Caco-2 (cell line): ENCODE measurements at regions not wholly inside any gene's neighbourhood (a gene's known extent, or its start where the extent isn't known, plus 50 kb on each side); places are given as distances from the start of the nearest gene placed in this dataset.
"Not testable (repeated sequence)": the region's sequence is repeated elsewhere in the genome, so short reads cannot be mapped to it uniquely, and the experiment has no call there.

Experiments used
- BruUV-seq: library from RNA; stranded (reverse); fragments of 400-500 nt; replicated peaks from 2 replicates; lab custom pipeline; 2021; lab: Mats Ljungman, UMichigan
- CTCF ChIA-PET: fragments of 300-600 bp; sonication (Branson Sonifier 250); formaldehyde crosslinking; loops from one replicate; lab custom pipeline; 2022; ENCODE audit warnings: antibody characterized with exemption; lab: Charles Lee
- POLR2A ChIA-PET: fragments of 300-600 bp; sonication (Branson Sonifier 250); formaldehyde crosslinking; loops from one replicate; lab custom pipeline; 2022; ENCODE audit warnings: antibody characterized with exemption; lab: Charles Lee
- DNase-seq, 2 experiments: peaks; one replicate each; pipeline versions ENCODE4 v3.0.0 to v3.0.0-alpha.2; 2020 to 2022
- H3K27me3 ChIP-seq: replicated peaks from 2 replicates; pipeline ENCODE4 v1.6.0; 2011; ENCODE audit warnings: low read length; ENCODE audit not compliant: control insufficient read depth, insufficient read depth
- H3K36me3 ChIP-seq: 2 replicates; pipeline ENCODE4 v1.5.1; 2011; ENCODE audit warnings: low read length; ENCODE audit not compliant: control insufficient read depth, insufficient read depth
- H3K4me1 ChIP-seq: fragments of 250-450 bp; sonication (Bioruptor Pico); 2 replicates; pipeline ENCODE4 v1.5.1; 2020; ENCODE audit warnings: mild to moderate bottlenecking
- H3K4me3 ChIP-seq: 2 replicates; pipeline ENCODE4 v1.5.1; 2011; ENCODE audit warnings: low read depth, mild to moderate bottlenecking, control low read depth, low read length
- H3K9me3 ChIP-seq: fragments of 250-450 bp; sonication (Bioruptor Pico); 2 replicates; pipeline ENCODE4 v1.5.1; 2020; ENCODE audit warnings: mild to moderate bottlenecking, moderate library complexity
- H3K27ac Mint-ChIP-seq: one replicate; pipeline ENCODE4 v1.8.0; 2022; ENCODE audit warnings: mixed read lengths; ENCODE audit not compliant: unreplicated experiment
- H3K27me3 Mint-ChIP-seq: one replicate; pipeline ENCODE4 v1.8.0; 2022; ENCODE audit warnings: mixed read lengths; ENCODE audit not compliant: insufficient read depth, unreplicated experiment
- H3K36me3 Mint-ChIP-seq: one replicate; pipeline ENCODE4 v1.8.0; 2022; ENCODE audit warnings: mild to moderate bottlenecking, mixed read lengths; ENCODE audit not compliant: insufficient read depth, unreplicated experiment
- H3K4me1 Mint-ChIP-seq: one replicate; pipeline ENCODE4 v1.8.0; 2022; ENCODE audit warnings: low read depth, mixed read lengths; ENCODE audit not compliant: unreplicated experiment
- H3K4me3 Mint-ChIP-seq: one replicate; pipeline ENCODE4 v1.8.0; 2022; ENCODE audit warnings: mild to moderate bottlenecking, moderate library complexity, mixed read lengths; ENCODE audit not compliant: unreplicated experiment
- H3K9me3 Mint-ChIP-seq: one replicate; pipeline ENCODE4 v1.8.0; 2022; ENCODE audit warnings: mixed read lengths; ENCODE audit not compliant: unreplicated experiment
- intact Hi-C: fragments of 100-400 bp; cut with micrococcal nuclease; formaldehyde crosslinking; loops from one replicate; pipeline ENCODE4 v1.10.0; 2022; ENCODE audit not compliant: unreplicated experiment
- TF ChIP-seq, protein P1 (sequence below), 2 experiments: fragments of 200-600 bp in 1 of 2; IDR thresholded peaks; 1 replicate in 1 of 2; 2 replicates in 1 of 2; pipeline versions ENCODE4 v1.5.1 to v1.8.0; 2011 to 2022; ENCODE audit warnings: antibody characterized with exemption in 1 of 2, control low read depth in 1 of 2, inconsistent platforms in 1 of 2, low read depth in 1 of 2, low read length in 1 of 2, mild to moderate bottlenecking in 1 of 2, moderate library complexity in 1 of 2; ENCODE audit not compliant: insufficient read depth in 1 of 2, severe bottlenecking in 1 of 2, unreplicated experiment in 1 of 2

DNA sequence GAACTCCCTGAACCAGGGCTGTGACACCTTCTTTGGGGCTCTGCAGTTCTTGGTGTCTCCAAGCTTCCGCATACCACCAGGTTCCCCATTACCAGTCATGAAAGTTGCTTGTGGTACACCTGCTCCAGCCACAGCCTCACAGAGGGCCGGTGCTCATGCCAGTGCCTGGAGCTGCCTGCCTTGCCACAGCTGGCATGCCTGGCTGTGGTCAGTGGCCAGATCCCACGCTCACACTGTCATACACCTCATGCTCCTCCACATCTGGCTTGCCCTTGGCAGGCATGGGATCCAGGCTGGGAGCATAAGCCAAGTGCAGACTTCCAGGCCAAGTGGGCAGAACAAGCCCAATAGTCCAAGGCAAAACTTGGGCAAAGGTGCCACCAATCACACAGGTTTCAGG, 1054.9 kb downstream of the SLITRK5 start:
- Mint-ChIP-seq H3K9me3 (peaks cover 12% of the 10 kb centered on the region), H3K36me3 (peaks cover 4% of the 10 kb centered on the region), H3K27ac (no peak overlapping the region), H3K27me3 (no peaks in the 10 kb centered on the region), H3K4me3 (no peak overlapping the region), H3K4me1 (no peaks in the 10 kb centered on the region)
- H3K4me1 ChIP-seq, result no peaks in the 10 kb centered on the region
- ChIA-PET POLR2A (no interaction called here), CTCF (no interaction called here)
- TF ChIP-seq, protein P1, sequence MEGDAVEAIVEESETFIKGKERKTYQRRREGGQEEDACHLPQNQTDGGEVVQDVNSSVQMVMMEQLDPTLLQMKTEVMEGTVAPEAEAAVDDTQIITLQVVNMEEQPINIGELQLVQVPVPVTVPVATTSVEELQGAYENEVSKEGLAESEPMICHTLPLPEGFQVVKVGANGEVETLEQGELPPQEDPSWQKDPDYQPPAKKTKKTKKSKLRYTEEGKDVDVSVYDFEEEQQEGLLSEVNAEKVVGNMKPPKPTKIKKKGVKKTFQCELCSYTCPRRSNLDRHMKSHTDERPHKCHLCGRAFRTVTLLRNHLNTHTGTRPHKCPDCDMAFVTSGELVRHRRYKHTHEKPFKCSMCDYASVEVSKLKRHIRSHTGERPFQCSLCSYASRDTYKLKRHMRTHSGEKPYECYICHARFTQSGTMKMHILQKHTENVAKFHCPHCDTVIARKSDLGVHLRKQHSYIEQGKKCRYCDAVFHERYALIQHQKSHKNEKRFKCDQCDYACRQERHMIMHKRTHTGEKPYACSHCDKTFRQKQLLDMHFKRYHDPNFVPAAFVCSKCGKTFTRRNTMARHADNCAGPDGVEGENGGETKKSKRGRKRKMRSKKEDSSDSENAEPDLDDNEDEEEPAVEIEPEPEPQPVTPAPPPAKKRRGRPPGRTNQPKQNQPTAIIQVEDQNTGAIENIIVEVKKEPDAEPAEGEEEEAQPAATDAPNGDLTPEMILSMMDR (IDR thresholded peaks at IDR 0.05; ENCODE audit: insufficient read depth in 1 of 2, low read depth in 1 of 2, low read length in 1 of 2, severe bottlenecking in 1 of 2, unreplicated experiment in 1 of 2), result no peak
- DNase-seq, result no peak
- intact Hi-C loops, result no loop called here
- no peak overlapping the region for H3K4me3 ChIP-seq
- no TSS peak for BruUV-seq
- H3K9me3 ChIP-seq, result 0 out of 2 replicates have a peak, but pooled peaks cover 3% of the 10 kb centered on the region
- H3K27me3 ChIP-seq, result no peaks in the 10 kb centered on the region
- no peaks in the 10 kb centered on the region for H3K36me3 ChIP-seq

DNA sequence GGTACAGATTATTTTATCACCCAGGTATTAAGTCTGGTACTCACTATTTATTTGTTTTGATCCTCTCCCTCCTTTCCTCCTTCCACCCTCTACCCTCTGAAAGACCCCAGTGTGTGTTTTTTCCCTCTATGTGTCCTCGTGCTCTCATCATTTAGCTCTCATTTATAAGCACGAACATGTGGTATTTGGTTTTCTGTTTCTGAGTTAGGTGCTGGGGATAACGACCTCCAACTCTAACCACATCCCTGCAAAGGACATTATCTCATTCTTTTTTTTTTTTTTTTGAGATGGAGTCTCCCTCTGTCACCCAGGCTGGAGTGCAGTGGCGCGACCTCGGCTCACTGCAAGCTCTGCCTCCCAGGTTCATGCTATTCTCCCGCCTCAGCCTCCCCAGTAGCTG, 1056.1 kb downstream of the SLITRK5 start:
- H3K4me3 Mint-ChIP-seq, H3K4me1 Mint-ChIP-seq, BruUV-seq, H3K27ac Mint-ChIP-seq, H3K36me3 ChIP-seq, H3K27me3 ChIP-seq, H3K4me3 ChIP-seq, H3K4me1 ChIP-seq, CTCF ChIA-PET, H3K9me3 ChIP-seq, H3K36me3 Mint-ChIP-seq, DNase-seq, H3K27me3 Mint-ChIP-seq, POLR2A ChIA-PET, intact Hi-C loops: not testable (repeated sequence)
- H3K9me3 Mint-ChIP-seq, result peaks cover 12% of the 10 kb centered on the region

DNA sequence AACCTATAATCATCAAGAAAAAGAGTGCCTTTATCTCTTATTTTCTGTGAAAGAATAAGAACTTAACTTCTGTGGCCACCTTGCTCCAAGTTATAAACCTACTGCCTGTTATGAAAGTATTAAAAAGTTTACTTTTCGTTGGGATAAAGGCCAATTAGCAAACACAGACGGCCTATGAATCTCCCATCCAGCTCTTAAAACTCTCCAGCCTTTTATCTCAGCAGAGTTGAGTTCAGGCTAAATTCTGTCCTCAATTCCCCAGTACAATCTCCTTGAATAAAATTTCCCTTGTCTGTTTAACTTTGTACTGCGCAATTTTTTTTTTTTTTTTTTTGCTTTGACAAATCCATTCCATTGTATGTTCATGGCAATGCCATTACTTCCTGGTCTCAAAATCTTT, 1058.4 kb downstream of the SLITRK5 start:
- TF ChIP-seq, protein P1 (IDR thresholded peaks at IDR 0.05; ENCODE audit: insufficient read depth in 1 of 2, low read depth in 1 of 2, low read length in 1 of 2, severe bottlenecking in 1 of 2, unreplicated experiment in 1 of 2), result no peak
- Mint-ChIP-seq H3K4me1 (no peaks in the 10 kb centered on the region), H3K27me3 (no peaks in the 10 kb centered on the region), H3K4me3 (no peak overlapping the region), H3K27ac (no peak overlapping the region), H3K36me3 (peaks cover 4% of the 10 kb centered on the region), H3K9me3 (no peaks in the 10 kb centered on the region)
- no TSS peak for BruUV-seq
- H3K27me3 ChIP-seq, result no peaks in the 10 kb centered on the region
- intact Hi-C loops, result no loop called here
- no peaks in the 10 kb centered on the region for H3K36me3 ChIP-seq
- ChIA-PET POLR2A (no interaction called here), CTCF (no interaction called here)
- H3K4me1 ChIP-seq, result no peaks in the 10 kb centered on the region
- no peaks in the 10 kb centered on the region for H3K9me3 ChIP-seq
- DNase-seq, result no peak
- no peak overlapping the region for H3K4me3 ChIP-seq

DNA sequence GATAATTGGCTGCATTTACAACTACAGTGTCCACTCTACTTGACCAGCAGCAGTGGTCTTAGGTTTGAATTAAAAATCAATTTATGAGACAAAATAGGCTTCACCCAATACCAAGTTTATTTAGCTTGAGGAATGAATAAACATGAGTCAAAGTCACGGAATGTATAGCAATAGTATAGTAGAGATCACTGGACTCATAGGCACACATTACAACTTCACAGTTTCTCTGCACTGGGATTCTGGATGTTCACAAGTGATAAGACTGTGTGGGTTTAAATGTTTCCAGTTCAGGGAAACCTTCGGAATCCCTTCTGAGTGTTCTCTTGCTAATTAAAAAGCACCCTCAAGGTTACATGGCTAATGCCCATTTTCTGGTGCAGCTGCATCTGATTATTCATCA, 1064.9 kb downstream of the SLITRK5 start:
- Histone ChIP-seq H3K36me3 (no peaks in the 10 kb centered on the region), H3K27me3 (no peaks in the 10 kb centered on the region), H3K4me1 (no peaks in the 10 kb centered on the region), H3K4me3 (no peak overlapping the region), H3K9me3 (no peaks in the 10 kb centered on the region)
- H3K9me3 Mint-ChIP-seq, result no peaks in the 10 kb centered on the region
- no peak overlapping the region for H3K27ac Mint-ChIP-seq
- no peak overlapping the region for H3K4me3 Mint-ChIP-seq
- no TSS peak for BruUV-seq
- CTCF ChIA-PET, result no interaction called here
- H3K36me3 Mint-ChIP-seq, result no peaks in the 10 kb centered on the region
- no peaks in the 10 kb centered on the region for H3K27me3 Mint-ChIP-seq
- TF ChIP-seq, protein P1 (IDR thresholded peaks at IDR 0.05; ENCODE audit: insufficient read depth in 1 of 2, low read depth in 1 of 2, low read length in 1 of 2, severe bottlenecking in 1 of 2, unreplicated experiment in 1 of 2), result no peak
- no peak for DNase-seq
- H3K4me1 Mint-ChIP-seq, result no peaks in the 10 kb centered on the region
- POLR2A ChIA-PET, result no interaction called here
- intact Hi-C loops, result no loop called here
